HepG2 (cell line): ENCODE measurements at regions not wholly inside any gene's neighbourhood (a gene's known extent, or its start where the extent isn't known, plus 50 kb on each side); places are given as distances from the start of the nearest gene placed in this dataset.

Source experiments
- ATAC-seq: fragments of 200-7000 bp; cut with Tn5 transposase; 3 replicates; pipeline ENCODE4 v1.9.1; 2020; ENCODE audit warnings: mild to moderate bottlenecking, moderate library complexity
- BruUV-seq: library from RNA; stranded (reverse); fragments of 400-500 nt; replicated peaks from 2 replicates; lab custom pipeline; 2021; lab: Mats Ljungman, UMichigan
- CTCF ChIA-PET: fragments of 300-600 bp; formaldehyde crosslinking; extraction: SDS; loops from one replicate; lab custom pipeline; 2021; ENCODE audit warnings: low total read pairs, inconsistent platforms, low intra/inter-chr PET ratio; lab: Yijun Ruan, JAX
- POLR2A ChIA-PET: fragments of 350-600 bp; sonication (Branson Sonifier 250); formaldehyde crosslinking; loops from one replicate; lab custom pipeline; 2020; ENCODE audit warnings: antibody characterized with exemption, inconsistent platforms; lab: Yijun Ruan, JAX
- DNase-seq: peaks from one replicate; pipeline ENCODE4 v3.0.0-alpha.2; 2015; ENCODE audit warnings: low spot score
- FAIRE-seq: peaks from 3 replicates; lab custom pipeline; 2011; peaks lifted over from hg19 to GRCh38; lab: Jason Lieb, UNC
- H2AFZ ChIP-seq: one replicate; pipeline ENCODE4 v1.6.1; 2011; ENCODE audit warnings: low read length, inconsistent platforms
- H3K27ac ChIP-seq: fragments of 300-600 bp; 3 replicates; pipeline ENCODE4 v1.8.0; 2011; ENCODE audit warnings: mixed run types, mild to moderate bottlenecking, mixed read lengths, low read length, inconsistent platforms; ENCODE audit not compliant: insufficient read depth; ENCODE audit errors: extremely low read length
- H3K27me3 ChIP-seq, 2 experiments: fragments of 200-600 bp in 1 of 2; 2 replicates in 1 of 2; 3 replicates in 1 of 2; pipeline versions ENCODE4 v1.6.0 to v1.8.0; 2011; ENCODE audit warnings: low read length in 2 of 2, mild to moderate bottlenecking in 2 of 2, moderate library complexity in 2 of 2, inconsistent platforms in 1 of 2; ENCODE audit not compliant: insufficient read depth in 2 of 2, control insufficient read depth in 1 of 2
- H3K36me3 ChIP-seq, 2 experiments: fragments of 200-600 bp in 1 of 2; replicated peaks in 1 of 2; 2 replicates in 1 of 2; 3 replicates in 1 of 2; pipeline versions ENCODE4 v1.5.1 to v1.8.0; 2011; ENCODE audit warnings: low read length in 2 of 2, inconsistent platforms in 1 of 2; ENCODE audit not compliant: insufficient read depth in 2 of 2, control insufficient read depth in 1 of 2
- H3K4me1 ChIP-seq: 2 replicates; pipeline ENCODE4 v1.5.1; 2012; ENCODE audit warnings: low read length, inconsistent platforms; ENCODE audit not compliant: insufficient read depth
- H3K4me2 ChIP-seq: 2 replicates; pipeline ENCODE4 v1.6.0; 2011; ENCODE audit warnings: low read depth, low read length, inconsistent platforms
- H3K4me3 ChIP-seq, 3 experiments: fragments of 200-600 bp in 1 of 3; sonication (generic), shearing (Covaris generic) in 1 of 3; replicated peaks in 1 of 3; 2 replicates each; pipeline ENCODE4 v1.5.1; 2011 to 2016; ENCODE audit warnings: low read length in 3 of 3, inconsistent platforms in 2 of 3, low read depth in 2 of 3, mild to moderate bottlenecking in 2 of 3, control low read depth in 1 of 3, mixed read lengths in 1 of 3; ENCODE audit not compliant: insufficient read depth in 1 of 3
- H3K79me2 ChIP-seq: one replicate; pipeline ENCODE4 v1.6.1; 2011; ENCODE audit warnings: low read length, inconsistent platforms; ENCODE audit not compliant: insufficient read depth
- H3K9ac ChIP-seq: 2 replicates; pipeline ENCODE4 v1.6.0; 2011; ENCODE audit warnings: mild to moderate bottlenecking, low read depth, low read length, inconsistent platforms; ENCODE audit not compliant: insufficient read depth
- H3K9me3 ChIP-seq: 2 replicates; pipeline ENCODE4 v1.5.1; 2012; ENCODE audit warnings: mild to moderate bottlenecking, low read length
- H4K20me1 ChIP-seq: 2 replicates; pipeline ENCODE4 v1.6.0; 2011; ENCODE audit warnings: inconsistent platforms, mild to moderate bottlenecking, low read length, moderate library complexity; ENCODE audit not compliant: insufficient read depth
- ZBTB20 ChIP-seq: sonication (generic); formaldehyde crosslinking; IDR thresholded peaks from 2 replicates; pipeline ENCODE4 v1.8.1; 2023; ENCODE audit warnings: missing genetic modification reagents, low read depth, mild to moderate bottlenecking, borderline replicate concordance
- whole genome bisulfite sequencing: methylation state at CpG from one replicate; pipeline ENCODE4 v1.1.6; 2017; ENCODE audit warnings: low lambda C conversion rate; 5-methylcytosine and 5-hydroxymethylcytosine counted together
- in situ Hi-C: cut with HindIII; loops from 2 replicates; pipeline ENCODE4 v1.10.0; 2017; ENCODE audit warnings: low pct_unique_long_range_greater_than_20kb; ENCODE audit not compliant: extremely low pct_ligation_motif_present
- intact Hi-C: fragments of 100-400 bp; cut with micrococcal nuclease; formaldehyde crosslinking; loops from one replicate; pipeline ENCODE4 v1.10.0; 2022; ENCODE audit not compliant: unreplicated experiment
- TF ChIP-seq, protein P1 (sequence below): sonication (generic); formaldehyde crosslinking; IDR thresholded peaks from 2 replicates; pipeline ENCODE4 v1.5.1; 2020; ENCODE audit warnings: missing genetic modification reagents, mild to moderate bottlenecking, borderline replicate concordance
- TF ChIP-seq, protein P2 (sequence below): sonication (generic); formaldehyde crosslinking; IDR thresholded peaks from 2 replicates; pipeline ENCODE4 v1.4.0; 2020; ENCODE audit warnings: missing genetic modification reagents, borderline replicate concordance

DNA sequence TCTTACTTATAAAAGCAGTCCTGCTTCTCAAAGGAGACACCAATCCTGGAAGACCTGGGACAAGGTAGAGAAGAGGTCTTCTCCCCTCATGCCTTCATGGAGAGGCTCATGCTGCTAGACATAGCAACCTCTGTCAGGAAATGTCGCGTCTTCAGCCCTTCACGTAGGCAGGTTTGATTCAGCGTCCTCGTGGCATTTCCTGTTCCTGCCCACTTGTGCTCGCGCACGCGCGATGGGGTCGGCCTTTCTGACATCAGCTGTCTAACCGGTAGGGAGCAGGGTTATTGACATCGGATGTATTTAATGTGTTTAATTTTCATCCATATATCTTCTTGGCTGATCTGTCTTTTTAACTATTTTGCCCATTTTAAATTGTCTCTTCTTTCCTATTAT is 292.4 kb downstream of the THBS2 start:
- Histone ChIP-seq H3K27me3 (peaks cover 3 to 37% of the 10 kb centered on the region in 2 experiments; a peak in 4 of 5 replicates), H3K4me3 (no peak overlapping the region), H3K27ac (no peak overlapping the region), H3K4me2 (no peak overlapping the region), H3K79me2 (no peaks in the 10 kb centered on the region)
- WGBS: 63% methylated on average over 13 of the region's 13 CpGs
- POLR2A ChIA-PET: no interaction called here
- CTCF ChIA-PET: no interaction called here
- no peak for FAIRE-seq
- no peak for TF ChIP-seq ZBTB20 (CRISPR knock-in tag)
- TF ChIP-seq, protein P1, sequence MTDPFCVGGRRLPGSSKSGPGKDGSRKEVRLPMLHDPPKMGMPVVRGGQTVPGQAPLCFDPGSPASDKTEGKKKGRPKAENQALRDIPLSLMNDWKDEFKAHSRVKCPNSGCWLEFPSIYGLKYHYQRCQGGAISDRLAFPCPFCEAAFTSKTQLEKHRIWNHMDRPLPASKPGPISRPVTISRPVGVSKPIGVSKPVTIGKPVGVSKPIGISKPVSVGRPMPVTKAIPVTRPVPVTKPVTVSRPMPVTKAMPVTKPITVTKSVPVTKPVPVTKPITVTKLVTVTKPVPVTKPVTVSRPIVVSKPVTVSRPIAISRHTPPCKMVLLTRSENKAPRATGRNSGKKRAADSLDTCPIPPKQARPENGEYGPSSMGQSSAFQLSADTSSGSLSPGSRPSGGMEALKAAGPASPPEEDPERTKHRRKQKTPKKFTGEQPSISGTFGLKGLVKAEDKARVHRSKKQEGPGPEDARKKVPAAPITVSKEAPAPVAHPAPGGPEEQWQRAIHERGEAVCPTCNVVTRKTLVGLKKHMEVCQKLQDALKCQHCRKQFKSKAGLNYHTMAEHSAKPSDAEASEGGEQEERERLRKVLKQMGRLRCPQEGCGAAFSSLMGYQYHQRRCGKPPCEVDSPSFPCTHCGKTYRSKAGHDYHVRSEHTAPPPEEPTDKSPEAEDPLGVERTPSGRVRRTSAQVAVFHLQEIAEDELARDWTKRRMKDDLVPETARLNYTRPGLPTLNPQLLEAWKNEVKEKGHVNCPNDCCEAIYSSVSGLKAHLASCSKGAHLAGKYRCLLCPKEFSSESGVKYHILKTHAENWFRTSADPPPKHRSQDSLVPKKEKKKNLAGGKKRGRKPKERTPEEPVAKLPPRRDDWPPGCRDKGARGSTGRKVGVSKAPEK (CRISPR knock-in tag): no peak
- TF ChIP-seq, protein P2, sequence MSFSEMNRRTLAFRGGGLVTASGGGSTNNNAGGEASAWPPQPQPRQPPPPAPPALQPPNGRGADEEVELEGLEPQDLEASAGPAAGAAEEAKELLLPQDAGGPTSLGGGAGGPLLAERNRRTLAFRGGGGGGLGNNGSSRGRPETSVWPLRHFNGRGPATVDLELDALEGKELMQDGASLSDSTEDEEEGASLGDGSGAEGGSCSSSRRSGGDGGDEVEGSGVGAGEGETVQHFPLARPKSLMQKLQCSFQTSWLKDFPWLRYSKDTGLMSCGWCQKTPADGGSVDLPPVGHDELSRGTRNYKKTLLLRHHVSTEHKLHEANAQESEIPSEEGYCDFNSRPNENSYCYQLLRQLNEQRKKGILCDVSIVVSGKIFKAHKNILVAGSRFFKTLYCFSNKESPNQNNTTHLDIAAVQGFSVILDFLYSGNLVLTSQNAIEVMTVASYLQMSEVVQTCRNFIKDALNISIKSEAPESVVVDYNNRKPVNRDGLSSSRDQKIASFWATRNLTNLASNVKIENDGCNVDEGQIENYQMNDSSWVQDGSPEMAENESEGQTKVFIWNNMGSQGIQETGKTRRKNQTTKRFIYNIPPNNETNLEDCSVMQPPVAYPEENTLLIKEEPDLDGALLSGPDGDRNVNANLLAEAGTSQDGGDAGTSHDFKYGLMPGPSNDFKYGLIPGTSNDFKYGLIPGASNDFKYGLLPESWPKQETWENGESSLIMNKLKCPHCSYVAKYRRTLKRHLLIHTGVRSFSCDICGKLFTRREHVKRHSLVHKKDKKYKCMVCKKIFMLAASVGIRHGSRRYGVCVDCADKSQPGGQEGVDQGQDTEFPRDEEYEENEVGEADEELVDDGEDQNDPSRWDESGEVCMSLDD (CRISPR knock-in tag): no peak
- TF ChIP-seq, all 625 proteins: peak for 0
- 0 out of 2 replicates have a peak, but pooled peaks cover 9% of the 10 kb centered on the region for H3K9me3 ChIP-seq
- in situ Hi-C loops (loop anchor here (25.0 kb wide), 1 partner anchor 726 kb away; no protein-coding TSS in a partner anchor), intact Hi-C loops (no loop called here)
- no peaks in the 10 kb centered on the region for H4K20me1 ChIP-seq
- no TSS peak for BruUV-seq
- DNase-seq (no peak), ATAC-seq (no peak)
- H2AFZ ChIP-seq: no peak overlapping the region
- no peaks in the 10 kb centered on the region for H3K36me3 ChIP-seq
- H3K4me1 ChIP-seq: no peaks in the 10 kb centered on the region
- H3K9ac ChIP-seq: no peak overlapping the region
